ENCODE measurements at regions not wholly inside any gene's neighbourhood (a gene's known extent, or its start where the extent isn't known, plus 50 kb on each side); places are given as distances from the start of the nearest gene placed in this dataset.

DNA sequence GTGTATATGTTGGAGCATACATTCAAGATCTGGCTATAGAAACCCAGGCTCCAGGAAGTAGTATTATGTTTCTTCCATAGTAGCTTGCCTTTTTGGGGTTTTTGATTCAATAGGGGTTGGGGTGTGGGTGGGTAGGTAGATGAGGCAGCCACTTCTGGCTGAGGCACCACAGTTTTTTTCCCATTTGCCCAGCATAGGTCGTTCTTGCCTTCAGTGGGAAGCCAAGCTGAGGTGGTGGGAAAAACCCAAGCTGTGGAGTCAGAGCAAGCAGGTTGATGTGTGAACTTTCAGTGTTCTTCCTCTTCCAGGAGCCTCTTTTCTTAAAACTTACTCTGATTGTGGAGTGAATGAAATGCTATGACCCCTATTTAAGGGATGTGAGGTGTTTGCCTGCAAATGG is 67.0 kb upstream of the RPS6KA3 start:
- no TSS peak for BruUV-seq (replicated peaks)
- no peak for ATAC-seq
- H3K4me1 ChIP-seq (ENCODE audit: control insufficient read depth in 1 of 2, insufficient read depth in 2 of 2, low read length in 2 of 2), result no peaks in the 10 kb centered on the region
- no peak overlapping the region for H3K9ac ChIP-seq (ENCODE audit: low read length)
- H2AFZ ChIP-seq (ENCODE audit: low read depth, low read length, poor library complexity, severe bottlenecking), result no peak overlapping the region
- CTCF ChIA-PET, result no interaction called here
- H3K79me2 ChIP-seq (ENCODE audit: insufficient read depth, low read length), result no peaks in the 10 kb centered on the region
- RAD21 ChIA-PET (ENCODE audit: low non-redundant PET in 1 of 2, low total read pairs in 2 of 2, uncharacterized antibody in 2 of 2, unreplicated experiment in 2 of 2), result no interaction called here
- intact Hi-C loops (cut with micrococcal nuclease), result no loop called here
- POLR2A ChIA-PET, result no interaction called here
- no peaks in the 10 kb centered on the region for H3K9me2 ChIP-seq (ENCODE audit: insufficient read depth)
- no peaks in the 10 kb centered on the region for H4K20me1 ChIP-seq (ENCODE audit: insufficient read depth)
- TF ChIP-seq CEBPB (IDR thresholded peaks at IDR 0.05; ENCODE audit: low read depth), result no peak
- no peak for TF ChIP-seq ZFX (IDR thresholded peaks at IDR 0.05)
- TF ChIP-seq, protein P1, sequence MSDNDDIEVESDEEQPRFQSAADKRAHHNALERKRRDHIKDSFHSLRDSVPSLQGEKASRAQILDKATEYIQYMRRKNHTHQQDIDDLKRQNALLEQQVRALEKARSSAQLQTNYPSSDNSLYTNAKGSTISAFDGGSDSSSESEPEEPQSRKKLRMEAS (IDR thresholded peaks at IDR 0.05), result no peak
- TF ChIP-seq, protein P2, sequence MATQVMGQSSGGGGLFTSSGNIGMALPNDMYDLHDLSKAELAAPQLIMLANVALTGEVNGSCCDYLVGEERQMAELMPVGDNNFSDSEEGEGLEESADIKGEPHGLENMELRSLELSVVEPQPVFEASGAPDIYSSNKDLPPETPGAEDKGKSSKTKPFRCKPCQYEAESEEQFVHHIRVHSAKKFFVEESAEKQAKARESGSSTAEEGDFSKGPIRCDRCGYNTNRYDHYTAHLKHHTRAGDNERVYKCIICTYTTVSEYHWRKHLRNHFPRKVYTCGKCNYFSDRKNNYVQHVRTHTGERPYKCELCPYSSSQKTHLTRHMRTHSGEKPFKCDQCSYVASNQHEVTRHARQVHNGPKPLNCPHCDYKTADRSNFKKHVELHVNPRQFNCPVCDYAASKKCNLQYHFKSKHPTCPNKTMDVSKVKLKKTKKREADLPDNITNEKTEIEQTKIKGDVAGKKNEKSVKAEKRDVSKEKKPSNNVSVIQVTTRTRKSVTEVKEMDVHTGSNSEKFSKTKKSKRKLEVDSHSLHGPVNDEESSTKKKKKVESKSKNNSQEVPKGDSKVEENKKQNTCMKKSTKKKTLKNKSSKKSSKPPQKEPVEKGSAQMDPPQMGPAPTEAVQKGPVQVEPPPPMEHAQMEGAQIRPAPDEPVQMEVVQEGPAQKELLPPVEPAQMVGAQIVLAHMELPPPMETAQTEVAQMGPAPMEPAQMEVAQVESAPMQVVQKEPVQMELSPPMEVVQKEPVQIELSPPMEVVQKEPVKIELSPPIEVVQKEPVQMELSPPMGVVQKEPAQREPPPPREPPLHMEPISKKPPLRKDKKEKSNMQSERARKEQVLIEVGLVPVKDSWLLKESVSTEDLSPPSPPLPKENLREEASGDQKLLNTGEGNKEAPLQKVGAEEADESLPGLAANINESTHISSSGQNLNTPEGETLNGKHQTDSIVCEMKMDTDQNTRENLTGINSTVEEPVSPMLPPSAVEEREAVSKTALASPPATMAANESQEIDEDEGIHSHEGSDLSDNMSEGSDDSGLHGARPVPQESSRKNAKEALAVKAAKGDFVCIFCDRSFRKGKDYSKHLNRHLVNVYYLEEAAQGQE (IDR thresholded peaks at IDR 0.05; ENCODE audit: low read depth), result no peak
- TF ChIP-seq ELF1 (IDR thresholded peaks at IDR 0.05; ENCODE audit: borderline replicate concordance, low read depth), result no peak
- TF ChIP-seq, protein P3, sequence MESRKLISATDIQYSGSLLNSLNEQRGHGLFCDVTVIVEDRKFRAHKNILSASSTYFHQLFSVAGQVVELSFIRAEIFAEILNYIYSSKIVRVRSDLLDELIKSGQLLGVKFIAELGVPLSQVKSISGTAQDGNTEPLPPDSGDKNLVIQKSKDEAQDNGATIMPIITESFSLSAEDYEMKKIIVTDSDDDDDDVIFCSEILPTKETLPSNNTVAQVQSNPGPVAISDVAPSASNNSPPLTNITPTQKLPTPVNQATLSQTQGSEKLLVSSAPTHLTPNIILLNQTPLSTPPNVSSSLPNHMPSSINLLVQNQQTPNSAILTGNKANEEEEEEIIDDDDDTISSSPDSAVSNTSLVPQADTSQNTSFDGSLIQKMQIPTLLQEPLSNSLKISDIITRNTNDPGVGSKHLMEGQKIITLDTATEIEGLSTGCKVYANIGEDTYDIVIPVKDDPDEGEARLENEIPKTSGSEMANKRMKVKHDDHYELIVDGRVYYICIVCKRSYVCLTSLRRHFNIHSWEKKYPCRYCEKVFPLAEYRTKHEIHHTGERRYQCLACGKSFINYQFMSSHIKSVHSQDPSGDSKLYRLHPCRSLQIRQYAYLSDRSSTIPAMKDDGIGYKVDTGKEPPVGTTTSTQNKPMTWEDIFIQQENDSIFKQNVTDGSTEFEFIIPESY (IDR thresholded peaks at IDR 0.05; ENCODE audit: extremely low read depth, insufficient replicate concordance, low read length), result no peak
- TF ChIP-seq RAD21 (IDR thresholded peaks at IDR 0.05; ENCODE audit: low read depth), result no peak
- TF ChIP-seq EZH2 (IDR thresholded peaks at IDR 0.05), result no peak
- no peak for TF ChIP-seq SRF (IDR thresholded peaks at IDR 0.05; ENCODE audit: low read depth)
- TF ChIP-seq CBX3 (IDR thresholded peaks at IDR 0.05; ENCODE audit: low read depth), result no peak
- TF ChIP-seq POLR2AphosphoS5 (IDR thresholded peaks at IDR 0.05; ENCODE audit: low read depth, low read length), result no peak
- TF ChIP-seq SP1 (IDR thresholded peaks at IDR 0.05; ENCODE audit: low read depth), result no peak
- no peak overlapping the region for H3K4me3 ChIP-seq (replicated peaks in 1 of 2; ENCODE audit: low read depth in 1 of 2, low read length in 2 of 2)
- no peaks in the 10 kb centered on the region for H3K9me3 ChIP-seq (ENCODE audit: control insufficient read depth in 1 of 2, insufficient read depth in 1 of 2, low read depth in 1 of 2, low read length in 2 of 2)
- H3K27ac ChIP-seq (ENCODE audit: low read depth, low read length), result no peak overlapping the region
- H3K4me2 ChIP-seq (ENCODE audit: low read length), result no peak overlapping the region
- no peaks in the 10 kb centered on the region for H3K27me3 ChIP-seq (ENCODE audit: insufficient read depth, low read length)
- DNase-seq (ENCODE audit: low read depth, low spot score), result no peak
- no peaks in the 10 kb centered on the region for H3K36me3 ChIP-seq (ENCODE audit: control insufficient read depth in 1 of 2, insufficient read depth in 2 of 2, low read length in 2 of 2)
